Neutrophil (primary cell): ENCODE measurements at regions not wholly inside any gene's neighbourhood (a gene's known extent, or its start where the extent isn't known, plus 50 kb on each side); places are given as distances from the start of the nearest gene placed in this dataset.
"Not testable (repeated sequence)": the region's sequence is repeated elsewhere in the genome, so short reads cannot be mapped to it uniquely, and the experiment has no call there.

Experiments used
- H3K27ac ChIP-seq: fragments of 200-600 bp; sonication (generic); 2 replicates; pipeline ENCODE4 v1.5.1; 2016; ENCODE audit warnings: mild to moderate bottlenecking, moderate library complexity
- H3K27me3 ChIP-seq: fragments of 200-600 bp; sonication (generic); 2 replicates; pipeline ENCODE4 v1.6.0; 2016; ENCODE audit warnings: mild to moderate bottlenecking
- H3K36me3 ChIP-seq: fragments of 200-600 bp; sonication (generic); 2 replicates; pipeline ENCODE4 v1.5.1; 2017
- H3K4me1 ChIP-seq, 2 experiments: fragments of 200-600 bp in 1 of 2; sonication (generic) in 1 of 2; 1 replicate in 1 of 2; 2 replicates in 1 of 2; pipeline versions ENCODE4 v1.5.1 to v1.6.1; 2013 to 2016; ENCODE audit warnings: low read depth in 1 of 2, low read length in 1 of 2, mild to moderate bottlenecking in 1 of 2, moderate library complexity in 1 of 2; ENCODE audit not compliant: control insufficient read depth in 1 of 2, insufficient read depth in 1 of 2
- H3K4me3 ChIP-seq, 2 experiments: fragments of 200-600 bp in 1 of 2; sonication (generic) in 1 of 2; 1 replicate in 1 of 2; 2 replicates in 1 of 2; pipeline ENCODE4 v1.5.1; 2013 to 2016; ENCODE audit warnings: low read depth in 1 of 2, low read length in 1 of 2, mild to moderate bottlenecking in 1 of 2, moderate library complexity in 1 of 2
- H3K9me3 ChIP-seq: fragments of 200-600 bp; sonication (generic); 2 replicates; pipeline ENCODE4 v1.5.1; 2016
- TF ChIP-seq, protein P1 (sequence below): fragments of 200-600 bp; sonication (generic); IDR thresholded peaks from 2 replicates; pipeline ENCODE4 v1.5.1; 2016; ENCODE audit warnings: antibody characterized with exemption

- Histone ChIP-seq H3K27ac (no peak overlapping the region), H3K27me3 (peaks cover 28% of the 10 kb centered on the region), H3K4me1 (no peaks in the 10 kb centered on the region), H3K9me3 (no peaks in the 10 kb centered on the region), H3K4me3 (no peak overlapping the region), H3K36me3 (no peaks in the 10 kb centered on the region)
- TF ChIP-seq, protein P1, sequence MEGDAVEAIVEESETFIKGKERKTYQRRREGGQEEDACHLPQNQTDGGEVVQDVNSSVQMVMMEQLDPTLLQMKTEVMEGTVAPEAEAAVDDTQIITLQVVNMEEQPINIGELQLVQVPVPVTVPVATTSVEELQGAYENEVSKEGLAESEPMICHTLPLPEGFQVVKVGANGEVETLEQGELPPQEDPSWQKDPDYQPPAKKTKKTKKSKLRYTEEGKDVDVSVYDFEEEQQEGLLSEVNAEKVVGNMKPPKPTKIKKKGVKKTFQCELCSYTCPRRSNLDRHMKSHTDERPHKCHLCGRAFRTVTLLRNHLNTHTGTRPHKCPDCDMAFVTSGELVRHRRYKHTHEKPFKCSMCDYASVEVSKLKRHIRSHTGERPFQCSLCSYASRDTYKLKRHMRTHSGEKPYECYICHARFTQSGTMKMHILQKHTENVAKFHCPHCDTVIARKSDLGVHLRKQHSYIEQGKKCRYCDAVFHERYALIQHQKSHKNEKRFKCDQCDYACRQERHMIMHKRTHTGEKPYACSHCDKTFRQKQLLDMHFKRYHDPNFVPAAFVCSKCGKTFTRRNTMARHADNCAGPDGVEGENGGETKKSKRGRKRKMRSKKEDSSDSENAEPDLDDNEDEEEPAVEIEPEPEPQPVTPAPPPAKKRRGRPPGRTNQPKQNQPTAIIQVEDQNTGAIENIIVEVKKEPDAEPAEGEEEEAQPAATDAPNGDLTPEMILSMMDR: no peak
These were observed 55.3 kb upstream of the SRRM3 start for GRCh38 chr7:76146374-76146773.

DNA sequence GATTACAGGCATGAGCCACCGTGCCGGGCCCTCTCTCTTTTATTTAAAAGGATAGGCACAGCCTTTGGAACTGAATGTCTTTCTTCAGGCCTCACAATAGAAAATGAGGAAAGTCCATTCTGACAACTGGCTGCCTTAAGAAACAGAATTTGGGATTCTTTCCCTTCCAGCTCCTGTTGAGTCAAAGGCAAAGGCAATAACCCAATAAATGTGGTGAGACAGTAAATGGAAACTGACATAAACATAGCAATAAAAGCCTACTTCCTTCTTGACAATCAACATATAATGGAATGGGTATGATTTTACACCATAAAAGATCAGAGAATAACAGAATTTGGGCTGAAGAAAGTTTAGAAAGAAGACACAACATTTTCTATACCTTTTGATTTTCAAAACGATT, 52.7 kb upstream of the SRRM3 start:
- H3K9me3 ChIP-seq, H3K27ac ChIP-seq, H3K4me3 ChIP-seq, H3K36me3 ChIP-seq, H3K4me1 ChIP-seq: not testable (repeated sequence)
- H3K27me3 ChIP-seq: peaks cover 30% of the 10 kb centered on the region

- Histone ChIP-seq H3K9me3 (no peaks in the 10 kb centered on the region), H3K27ac (no peak overlapping the region), H3K27me3 (peaks cover 30% of the 10 kb centered on the region), H3K4me1 (no peaks in the 10 kb centered on the region), H3K4me3 (no peak overlapping the region), H3K36me3 (no peaks in the 10 kb centered on the region)
- TF ChIP-seq, protein P1: no peak
These were observed 51.6 kb upstream of the SRRM3 start for GRCh38 chr7:76149847-76150691.
